ENCODE measurements at regions not wholly inside any gene's neighbourhood (a gene's known extent, or its start where the extent isn't known, plus 50 kb on each side); places are given as distances from the start of the nearest gene placed in this dataset.

- no peak for TF ChIP-seq CTCF (IDR thresholded peaks at IDR 0.05; ENCODE audit: borderline replicate concordance, extremely low read depth, low read length, poor library complexity, severe bottlenecking)
- no peak for TF ChIP-seq EZH2 (IDR thresholded peaks at IDR 0.05; ENCODE audit: borderline replicate concordance, low read depth, low read length, severe bottlenecking)
Observed at GRCh38 chr12:66735275-66735674, 56.4 kb upstream of the GRIP1 start.
